Right lobe of liver (tissue), 6 donors: ENCODE measurements at regions not wholly inside any gene's neighbourhood (a gene's known extent, or its start where the extent isn't known, plus 50 kb on each side); places are given as distances from the start of the nearest gene placed in this dataset.

Experiments
- ATAC-seq, 4 donors: fragments of 200-7000 bp; cut with Tn5 transposase; one replicate each; pipeline ENCODE4 v1.9.1; 2020; ENCODE audit warnings: mild to moderate bottlenecking in 4 of 4, moderate library complexity in 4 of 4
- DNase-seq, 3 donors: peaks; one replicate each; pipeline ENCODE4 v3.0.0-alpha.2; 2020
- H3K27ac ChIP-seq, 3 donors: fragments of 200-600 bp; one replicate each; pipeline ENCODE4 v1.8.0; 2022
- H3K27me3 ChIP-seq, 2 donors: fragments of 200-600 bp; one replicate each; pipeline ENCODE4 v1.8.0; 2022
- H3K36me3 ChIP-seq, 4 donors: fragments of 200-600 bp; sonication (generic) in 1 of 4; one replicate each; pipeline versions ENCODE4 v1.5.1 to v1.8.0; 2017 to 2022; ENCODE audit warnings: control low read depth in 1 of 4
- H3K4me1 ChIP-seq, 4 donors: fragments of 200-600 bp; sonication (generic) in 1 of 4; one replicate each; pipeline versions ENCODE4 v1.5.1 to v1.8.0; 2017 to 2022; ENCODE audit warnings: control low read depth in 1 of 4
- H3K4me3 ChIP-seq, 3 donors: fragments of 200-600 bp; one replicate each; pipeline ENCODE4 v1.8.0; 2022
- H3K9me3 ChIP-seq, 4 donors: fragments of 200-600 bp; sonication (generic) in 1 of 4; one replicate each; pipeline versions ENCODE4 v1.5.1 to v1.8.0; 2017 to 2022; ENCODE audit warnings: control low read depth in 1 of 4
- POLR2A ChIP-seq: fragments of 450-650 bp; IDR thresholded peaks from one replicate; pipeline ENCODE4 v1.6.1; 2017; ENCODE audit warnings: antibody characterized with exemption, mild to moderate bottlenecking
- WGBS: methylation state at CpG from one replicate; pipeline ENCODE4 v1.1.6; 2018; ENCODE audit warnings: low coverage, low lambda C conversion rate; ENCODE audit not compliant: insufficient coverage; ENCODE audit errors: missing lambda C conversion rate; 5-methylcytosine and 5-hydroxymethylcytosine counted together
- intact Hi-C, 2 donors: fragments of 100-400 bp; cut with DNase I; formaldehyde crosslinking; loops; one replicate each; pipeline versions ENCODE4 v1.11.2 to v1.14.1; 2022
- TF ChIP-seq, protein P1 (sequence below), 4 donors: fragments of 200-600 bp in 3 of 4; fragments of 450-650 bp in 1 of 4; IDR thresholded peaks; one replicate each; pipeline versions ENCODE4 v1.5.1 to v1.8.0; 2016 to 2022; ENCODE audit warnings: antibody characterized with exemption in 4 of 4, mild to moderate bottlenecking in 2 of 4
- donor health status: DM: no; HTN: yes; CAD: no.
- donor health status: DM: no; HTN: no; CAD: no.
- donor health status: DM: no; HTN: no; CAD: no.
- donor health status: DM: no; HTN: yes; CAD: no.
- donor health status: DM: no; HTN: yes; CAD: no.

DNA sequence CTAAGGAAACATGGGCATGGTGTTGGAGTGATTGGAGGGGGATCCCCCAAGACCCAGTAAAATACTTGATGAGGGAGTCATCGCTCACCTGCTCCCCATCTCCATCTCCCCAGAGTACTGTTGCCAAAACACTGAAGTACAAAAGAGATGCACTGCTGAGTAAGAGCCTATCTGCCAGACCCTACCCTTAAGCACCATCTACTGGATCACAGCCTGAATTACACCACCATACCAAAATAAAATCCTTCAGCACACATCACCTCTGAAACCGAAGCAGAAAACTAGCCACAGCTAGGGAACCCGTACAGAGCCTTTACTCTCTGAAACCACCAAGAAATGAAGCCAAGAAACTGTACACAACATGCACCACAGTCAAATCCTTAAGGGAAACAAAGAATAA lies 466.3 kb upstream of the ACTRT1 start:
- Histone ChIP-seq H3K27me3 (no peaks in the 10 kb centered on the region), H3K4me1 (no peaks in the 10 kb centered on the region), H3K36me3 (no peaks in the 10 kb centered on the region), H3K9me3 (no peaks in the 10 kb centered on the region), H3K4me3 (no peak overlapping the region), H3K27ac (no peak overlapping the region)
- intact Hi-C loops = no loop called here
- no peak for TF ChIP-seq POLR2A
- TF ChIP-seq, protein P1, sequence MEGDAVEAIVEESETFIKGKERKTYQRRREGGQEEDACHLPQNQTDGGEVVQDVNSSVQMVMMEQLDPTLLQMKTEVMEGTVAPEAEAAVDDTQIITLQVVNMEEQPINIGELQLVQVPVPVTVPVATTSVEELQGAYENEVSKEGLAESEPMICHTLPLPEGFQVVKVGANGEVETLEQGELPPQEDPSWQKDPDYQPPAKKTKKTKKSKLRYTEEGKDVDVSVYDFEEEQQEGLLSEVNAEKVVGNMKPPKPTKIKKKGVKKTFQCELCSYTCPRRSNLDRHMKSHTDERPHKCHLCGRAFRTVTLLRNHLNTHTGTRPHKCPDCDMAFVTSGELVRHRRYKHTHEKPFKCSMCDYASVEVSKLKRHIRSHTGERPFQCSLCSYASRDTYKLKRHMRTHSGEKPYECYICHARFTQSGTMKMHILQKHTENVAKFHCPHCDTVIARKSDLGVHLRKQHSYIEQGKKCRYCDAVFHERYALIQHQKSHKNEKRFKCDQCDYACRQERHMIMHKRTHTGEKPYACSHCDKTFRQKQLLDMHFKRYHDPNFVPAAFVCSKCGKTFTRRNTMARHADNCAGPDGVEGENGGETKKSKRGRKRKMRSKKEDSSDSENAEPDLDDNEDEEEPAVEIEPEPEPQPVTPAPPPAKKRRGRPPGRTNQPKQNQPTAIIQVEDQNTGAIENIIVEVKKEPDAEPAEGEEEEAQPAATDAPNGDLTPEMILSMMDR (IDR thresholded peaks at IDR 0.05) = peak; percentile 38 to 54 (median 44)
- no peak for DNase-seq
- 12% methylated on average over 2 of the region's 3 CpGs for WGBS
- peak in 3 of 4 donors; percentile 65 to 79 (median 75) for ATAC-seq

DNA sequence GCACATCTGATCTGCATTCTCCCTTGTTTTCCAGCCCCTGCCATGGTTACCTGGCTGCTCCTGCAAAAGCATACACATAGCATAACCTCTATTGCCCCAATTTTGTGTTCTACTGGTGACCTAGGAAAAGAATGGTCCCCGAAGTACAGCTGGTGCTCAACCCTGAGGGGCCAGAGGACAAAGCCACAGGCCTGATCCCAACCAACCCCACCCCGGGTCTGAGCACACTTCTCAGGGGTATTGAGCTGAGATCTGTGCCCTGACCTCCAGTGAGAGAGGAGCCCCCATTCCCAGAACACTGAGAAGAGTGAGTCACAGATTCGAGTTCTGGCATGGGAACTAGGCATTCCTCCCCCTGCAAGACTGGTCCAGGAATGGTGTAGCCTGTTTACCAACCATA lies 465.5 kb upstream of the ACTRT1 start:
- Histone ChIP-seq H3K9me3 (no peaks in the 10 kb centered on the region), H3K4me3 (no peak overlapping the region), H3K4me1 (no peaks in the 10 kb centered on the region), H3K36me3 (no peaks in the 10 kb centered on the region), H3K27me3 (no peaks in the 10 kb centered on the region), H3K27ac (no peak overlapping the region)
- ATAC-seq (no peak), DNase-seq (no peak)
- 18% methylated on average over 2 of the region's 3 CpGs for WGBS
- no peak for TF ChIP-seq POLR2A
- TF ChIP-seq, protein P1 (IDR thresholded peaks at IDR 0.05) = no peak
- intact Hi-C loops = no loop called here

DNA sequence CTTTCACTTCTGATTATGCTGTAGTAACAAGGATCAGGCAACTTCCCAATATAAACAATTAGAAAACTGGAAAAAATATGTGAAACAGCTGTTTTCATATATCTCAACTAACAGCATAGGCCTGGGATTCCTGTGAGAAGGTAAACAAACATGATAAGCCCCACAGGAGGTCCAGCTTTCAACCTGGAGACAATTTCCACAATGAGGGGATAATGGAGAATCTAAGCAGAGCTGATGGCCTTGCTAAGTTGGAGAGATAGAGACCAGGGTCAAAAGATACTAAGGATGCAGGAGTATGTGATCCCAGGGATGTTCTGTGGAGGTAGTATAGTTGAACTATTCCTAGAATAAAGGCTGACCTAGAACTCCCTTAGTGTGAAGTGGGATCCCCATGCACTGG lies 452.3 kb upstream of the ACTRT1 start:
- intact Hi-C loops = no loop called here
- no peak overlapping the region for H3K4me3 ChIP-seq

DNA sequence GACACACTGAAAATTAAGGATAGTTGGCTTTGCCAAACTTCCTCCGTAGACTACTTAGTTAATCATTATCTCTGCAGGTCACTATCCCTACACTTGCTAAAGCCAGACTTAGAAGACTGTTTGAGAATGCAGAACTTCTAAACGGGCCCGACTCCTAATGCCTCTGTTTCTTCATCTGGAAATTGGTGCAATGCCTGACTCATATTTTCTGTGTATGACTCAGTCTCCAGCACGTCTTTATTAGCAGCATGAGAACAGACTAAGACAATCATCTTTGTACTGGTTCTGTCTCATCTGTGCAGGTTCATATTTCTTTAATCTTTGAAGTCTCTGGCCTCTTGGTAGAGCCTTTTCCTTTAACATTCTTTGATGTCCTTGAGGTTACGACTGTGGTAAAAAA lies 411.9 kb upstream of the ACTRT1 start:
- Histone ChIP-seq H3K27me3 (no peaks in the 10 kb centered on the region), H3K9me3 (no peaks in the 10 kb centered on the region), H3K4me3 (no peak overlapping the region), H3K4me1 (no peaks in the 10 kb centered on the region), H3K27ac (no peak overlapping the region), H3K36me3 (no peaks in the 10 kb centered on the region)
- TF ChIP-seq, protein P1 (IDR thresholded peaks at IDR 0.05) = no peak
- no peak for TF ChIP-seq POLR2A
- intact Hi-C loops = no loop called here
- DNase-seq (no peak), ATAC-seq (peak; percentile 48 to 67 (median 55))
- WGBS = 41% methylated on average over 5 of the region's 5 CpGs

More for the DNA sequence above, 452.3 kb upstream of the ACTRT1 start:
- no peak overlapping the region for H3K27ac ChIP-seq
- DNase-seq = no peak
- no peaks in the 10 kb centered on the region for H3K9me3 ChIP-seq
- peaks cover 0 to 5% of the 10 kb centered on the region in 2 donors for H3K27me3 ChIP-seq
- TF ChIP-seq, protein P1 (IDR thresholded peaks at IDR 0.05) = no peak
- TF ChIP-seq POLR2A = no peak
- ATAC-seq = no peak
- no peaks in the 10 kb centered on the region for H3K4me1 ChIP-seq
- no peaks in the 10 kb centered on the region for H3K36me3 ChIP-seq

DNA sequence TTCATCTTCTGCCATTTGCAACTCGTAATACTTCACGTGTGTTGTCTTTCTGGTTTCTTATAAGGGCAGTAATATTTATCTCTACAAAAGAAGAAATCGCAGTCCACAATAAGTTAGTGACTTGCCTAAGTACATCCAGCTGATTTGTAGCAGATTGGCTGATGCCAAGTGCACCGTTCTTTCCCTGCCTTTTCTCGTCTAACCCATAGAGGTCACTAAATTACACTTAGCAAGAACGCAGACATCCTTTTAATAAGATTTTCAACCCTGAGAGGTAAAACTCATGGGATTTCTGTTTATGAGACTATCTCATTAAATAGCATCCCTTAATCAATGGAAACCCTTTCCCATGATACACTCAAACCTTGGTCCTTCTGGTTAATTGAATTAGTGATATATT lies 408.6 kb upstream of the ACTRT1 start:
- no peaks in the 10 kb centered on the region for H3K27me3 ChIP-seq
- DNase-seq (no peak), ATAC-seq (no peak)
- no peaks in the 10 kb centered on the region for H3K9me3 ChIP-seq
- H3K27ac ChIP-seq = no peak overlapping the region
- intact Hi-C loops = no loop called here
- H3K36me3 ChIP-seq = no peaks in the 10 kb centered on the region
- H3K4me1 ChIP-seq = no peaks in the 10 kb centered on the region
- 30% methylated on average over 6 of the region's 6 CpGs for WGBS
- no peak for TF ChIP-seq POLR2A
- TF ChIP-seq, protein P1 (IDR thresholded peaks at IDR 0.05) = peak in 1 of 4 donors; percentile 22
- H3K4me3 ChIP-seq = no peak overlapping the region
